ENCODE measurements at regions not wholly inside any gene's neighbourhood (a gene's known extent, or its start where the extent isn't known, plus 50 kb on each side); places are given as distances from the start of the nearest gene placed in this dataset.

DNA sequence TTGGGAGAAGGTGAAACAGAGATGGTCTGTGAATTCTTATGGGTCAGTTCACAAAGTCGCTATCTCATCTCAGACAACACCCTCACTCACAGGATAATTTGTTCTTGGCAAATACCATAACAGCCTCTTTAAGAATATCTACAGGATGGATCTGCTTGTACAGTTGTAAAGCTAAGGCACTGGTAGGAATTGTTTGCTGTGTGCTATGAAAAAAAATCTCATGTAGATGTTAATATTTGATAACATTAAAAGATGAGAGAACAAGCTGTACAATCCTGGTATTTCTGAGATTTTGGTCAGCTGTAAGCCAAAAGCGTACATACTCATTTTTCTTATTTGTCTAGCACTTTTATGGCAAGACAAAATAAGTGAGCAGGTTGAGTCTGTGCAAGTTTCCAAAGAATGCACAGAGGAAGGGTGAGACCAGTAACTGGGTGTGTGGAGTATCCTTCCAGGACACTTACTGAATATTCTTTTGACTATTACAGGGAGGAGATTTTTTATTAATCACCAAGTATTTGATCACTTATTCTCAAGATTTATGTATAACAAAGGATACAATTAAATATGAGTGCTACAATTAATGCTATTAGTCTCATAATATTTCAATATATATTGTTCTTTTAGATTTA lies 814.5 kb upstream of the MIR17HG start:
- Histone ChIP-seq H3K4me1 (replicated peaks in 1 of 2; ENCODE audit: control insufficient read depth in 2 of 2, insufficient read depth in 2 of 2, low read length in 2 of 2) (no peaks in the 10 kb centered on the region), H3K4me3 (no peak overlapping the region), H3K4me2 (ENCODE audit: insufficient read depth, low read length) (no peak overlapping the region), H3K36me3 (ENCODE audit: control insufficient read depth, insufficient read depth, low read length) (no peaks in the 10 kb centered on the region), H3K9me3 (replicated peaks; ENCODE audit: control insufficient read depth, insufficient read depth, low read depth, low read length) (peaks cover 4% of the 10 kb centered on the region), H4K20me1 (replicated peaks; ENCODE audit: control insufficient read depth, insufficient read depth, low read length) (no peaks in the 10 kb centered on the region), H3K79me2 (ENCODE audit: control insufficient read depth, insufficient read depth, low read length) (no peaks in the 10 kb centered on the region), H3K9ac (ENCODE audit: insufficient read depth in 1 of 2, low read depth in 2 of 2, low read length in 2 of 2) (no peak overlapping the region), H3K9me1 (ENCODE audit: control insufficient read depth, insufficient read depth, low read length) (no peaks in the 10 kb centered on the region), H3K27ac (ENCODE audit: extremely low read depth, low read depth, low read length) (no peak overlapping the region), H3K27me3 (ENCODE audit: control insufficient read depth in 2 of 2, insufficient read depth in 2 of 2, low read length in 2 of 2) (no peaks in the 10 kb centered on the region), H2AFZ (ENCODE audit: low read depth, low read length) (no peak overlapping the region)
- no peak for FAIRE-seq
- ChIA-PET POLR2A (no interaction called here), CTCF (ENCODE audit: low intra/inter-chr PET ratio) (interaction anchor here (0.6 kb wide), 1 partner anchor 612 kb away, joined by 3 read pairs; no protein-coding TSS in a partner anchor)
- 0% methylated on average over 2 of the region's 2 CpGs for WGBS (ENCODE audit: insufficient coverage, low coverage, missing lambda C conversion rate)
- BruUV-seq (replicated peaks), result no TSS peak
- no peak for ATAC-seq
- in situ Hi-C loops (cut with MboI) (no loop called here), intact Hi-C loops (cut with micrococcal nuclease) (no loop called here)
- no peak for TF ChIP-seq LARP7 (IDR thresholded peaks at IDR 0.05)
- TF ChIP-seq, protein P1, sequence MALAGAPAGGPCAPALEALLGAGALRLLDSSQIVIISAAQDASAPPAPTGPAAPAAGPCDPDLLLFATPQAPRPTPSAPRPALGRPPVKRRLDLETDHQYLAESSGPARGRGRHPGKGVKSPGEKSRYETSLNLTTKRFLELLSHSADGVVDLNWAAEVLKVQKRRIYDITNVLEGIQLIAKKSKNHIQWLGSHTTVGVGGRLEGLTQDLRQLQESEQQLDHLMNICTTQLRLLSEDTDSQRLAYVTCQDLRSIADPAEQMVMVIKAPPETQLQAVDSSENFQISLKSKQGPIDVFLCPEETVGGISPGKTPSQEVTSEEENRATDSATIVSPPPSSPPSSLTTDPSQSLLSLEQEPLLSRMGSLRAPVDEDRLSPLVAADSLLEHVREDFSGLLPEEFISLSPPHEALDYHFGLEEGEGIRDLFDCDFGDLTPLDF (CRISPR knock-in tag; IDR thresholded peaks at IDR 0.05), result peak; percentile 38; the same call in 1 of the 2 replicates
- DNase-seq (ENCODE audit: extremely low read depth in 1 of 4, low spot score in 3 of 4), result no peak

DNA sequence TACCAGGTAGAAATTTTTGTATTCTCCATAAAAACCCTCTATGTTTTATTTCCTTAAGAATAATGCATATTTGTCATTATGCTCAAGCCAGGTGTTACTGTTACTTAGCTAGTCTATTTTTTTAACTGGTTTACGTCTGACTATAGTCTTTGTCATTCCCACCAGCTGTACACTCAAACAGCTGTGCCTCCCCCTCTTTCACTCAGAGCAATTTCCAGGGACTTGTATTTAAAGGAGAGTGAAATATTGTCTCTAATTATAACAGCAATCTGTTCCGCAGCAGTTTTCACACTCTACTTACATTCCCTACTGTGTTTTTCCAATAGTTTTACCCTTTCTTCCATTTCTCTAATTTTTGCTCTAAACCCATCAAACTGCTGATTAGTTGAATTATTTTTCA lies 813.6 kb upstream of the MIR17HG start:
- no peaks in the 10 kb centered on the region for H3K4me1 ChIP-seq (replicated peaks in 1 of 2; ENCODE audit: control insufficient read depth in 2 of 2, insufficient read depth in 2 of 2, low read length in 2 of 2)
- no peak for DNase-seq (ENCODE audit: extremely low read depth in 1 of 4, low spot score in 3 of 4)
- H3K4me3 ChIP-seq, result no peak overlapping the region
- H2AFZ ChIP-seq (ENCODE audit: low read depth, low read length), result no peak overlapping the region
- H3K9ac ChIP-seq (ENCODE audit: insufficient read depth in 1 of 2, low read depth in 2 of 2, low read length in 2 of 2), result no peak overlapping the region
- BruUV-seq (replicated peaks), result no TSS peak
- H3K9me1 ChIP-seq (ENCODE audit: control insufficient read depth, insufficient read depth, low read length), result no peaks in the 10 kb centered on the region
- ChIA-PET CTCF (ENCODE audit: low intra/inter-chr PET ratio) (no interaction called here), POLR2A (no interaction called here)
- H3K79me2 ChIP-seq (ENCODE audit: control insufficient read depth, insufficient read depth, low read length), result no peaks in the 10 kb centered on the region
- intact Hi-C loops (cut with micrococcal nuclease), result no loop called here
- peaks cover 8% of the 10 kb centered on the region for H3K9me3 ChIP-seq (replicated peaks; ENCODE audit: control insufficient read depth, insufficient read depth, low read depth, low read length)
- H3K36me3 ChIP-seq (ENCODE audit: control insufficient read depth, insufficient read depth, low read length), result no peaks in the 10 kb centered on the region
- H3K27ac ChIP-seq (ENCODE audit: extremely low read depth, low read depth, low read length), result no peak overlapping the region
- H4K20me1 ChIP-seq (replicated peaks; ENCODE audit: control insufficient read depth, insufficient read depth, low read length), result no peaks in the 10 kb centered on the region
- FAIRE-seq, result no peak
- H3K4me2 ChIP-seq (ENCODE audit: insufficient read depth, low read length), result no peak overlapping the region
- WGBS (ENCODE audit: insufficient coverage, low coverage, missing lambda C conversion rate), result under 1% methylated on average over 2 of the region's 2 CpGs
- in situ Hi-C loops (cut with MboI), result no loop called here
- ATAC-seq, result no peak
- H3K27me3 ChIP-seq (ENCODE audit: control insufficient read depth in 2 of 2, insufficient read depth in 2 of 2, low read length in 2 of 2), result no peaks in the 10 kb centered on the region
- TF ChIP-seq SMAD1 (IDR thresholded peaks at IDR 0.05; ENCODE audit: low read depth, low read length, partially characterized antibody), result no peak
- no peak for TF ChIP-seq ZNF583 (CRISPR knock-in tag; IDR thresholded peaks at IDR 0.05)
- TF ChIP-seq RBM22 (IDR thresholded peaks at IDR 0.05; ENCODE audit: low read depth, low read length, poor library complexity, severe bottlenecking), result no peak
- no peak for TF ChIP-seq LARP7 (IDR thresholded peaks at IDR 0.05)
- no peak for TF ChIP-seq ZC3H4 (CRISPR knock-in tag; IDR thresholded peaks at IDR 0.05; ENCODE audit: borderline replicate concordance)
- TF ChIP-seq, protein P2, sequence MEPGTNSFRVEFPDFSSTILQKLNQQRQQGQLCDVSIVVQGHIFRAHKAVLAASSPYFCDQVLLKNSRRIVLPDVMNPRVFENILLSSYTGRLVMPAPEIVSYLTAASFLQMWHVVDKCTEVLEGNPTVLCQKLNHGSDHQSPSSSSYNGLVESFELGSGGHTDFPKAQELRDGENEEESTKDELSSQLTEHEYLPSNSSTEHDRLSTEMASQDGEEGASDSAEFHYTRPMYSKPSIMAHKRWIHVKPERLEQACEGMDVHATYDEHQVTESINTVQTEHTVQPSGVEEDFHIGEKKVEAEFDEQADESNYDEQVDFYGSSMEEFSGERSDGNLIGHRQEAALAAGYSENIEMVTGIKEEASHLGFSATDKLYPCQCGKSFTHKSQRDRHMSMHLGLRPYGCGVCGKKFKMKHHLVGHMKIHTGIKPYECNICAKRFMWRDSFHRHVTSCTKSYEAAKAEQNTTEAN (CRISPR knock-in tag; IDR thresholded peaks at IDR 0.05), result no peak
- TF ChIP-seq, protein P3, sequence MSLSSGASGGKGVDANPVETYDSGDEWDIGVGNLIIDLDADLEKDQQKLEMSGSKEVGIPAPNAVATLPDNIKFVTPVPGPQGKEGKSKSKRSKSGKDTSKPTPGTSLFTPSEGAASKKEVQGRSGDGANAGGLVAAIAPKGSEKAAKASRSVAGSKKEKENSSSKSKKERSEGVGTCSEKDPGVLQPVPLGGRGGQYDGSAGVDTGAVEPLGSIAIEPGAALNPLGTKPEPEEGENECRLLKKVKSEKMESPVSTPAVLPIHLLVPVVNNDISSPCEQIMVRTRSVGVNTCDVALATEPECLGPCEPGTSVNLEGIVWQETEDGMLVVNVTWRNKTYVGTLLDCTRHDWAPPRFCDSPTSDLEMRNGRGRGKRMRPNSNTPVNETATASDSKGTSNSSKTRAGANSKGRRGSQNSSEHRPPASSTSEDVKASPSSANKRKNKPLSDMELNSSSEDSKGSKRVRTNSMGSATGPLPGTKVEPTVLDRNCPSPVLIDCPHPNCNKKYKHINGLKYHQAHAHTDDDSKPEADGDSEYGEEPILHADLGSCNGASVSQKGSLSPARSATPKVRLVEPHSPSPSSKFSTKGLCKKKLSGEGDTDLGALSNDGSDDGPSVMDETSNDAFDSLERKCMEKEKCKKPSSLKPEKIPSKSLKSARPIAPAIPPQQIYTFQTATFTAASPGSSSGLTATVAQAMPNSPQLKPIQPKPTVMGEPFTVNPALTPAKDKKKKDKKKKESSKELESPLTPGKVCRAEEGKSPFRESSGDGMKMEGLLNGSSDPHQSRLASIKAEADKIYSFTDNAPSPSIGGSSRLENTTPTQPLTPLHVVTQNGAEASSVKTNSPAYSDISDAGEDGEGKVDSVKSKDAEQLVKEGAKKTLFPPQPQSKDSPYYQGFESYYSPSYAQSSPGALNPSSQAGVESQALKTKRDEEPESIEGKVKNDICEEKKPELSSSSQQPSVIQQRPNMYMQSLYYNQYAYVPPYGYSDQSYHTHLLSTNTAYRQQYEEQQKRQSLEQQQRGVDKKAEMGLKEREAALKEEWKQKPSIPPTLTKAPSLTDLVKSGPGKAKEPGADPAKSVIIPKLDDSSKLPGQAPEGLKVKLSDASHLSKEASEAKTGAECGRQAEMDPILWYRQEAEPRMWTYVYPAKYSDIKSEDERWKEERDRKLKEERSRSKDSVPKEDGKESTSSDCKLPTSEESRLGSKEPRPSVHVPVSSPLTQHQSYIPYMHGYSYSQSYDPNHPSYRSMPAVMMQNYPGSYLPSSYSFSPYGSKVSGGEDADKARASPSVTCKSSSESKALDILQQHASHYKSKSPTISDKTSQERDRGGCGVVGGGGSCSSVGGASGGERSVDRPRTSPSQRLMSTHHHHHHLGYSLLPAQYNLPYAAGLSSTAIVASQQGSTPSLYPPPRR (CRISPR knock-in tag; IDR thresholded peaks at IDR 0.05; ENCODE audit: borderline replicate concordance), result no peak

Data from K562 (cell line).